ENCODE measurements at regions not wholly inside any gene's neighbourhood (a gene's known extent, or its start where the extent isn't known, plus 50 kb on each side); places are given as distances from the start of the nearest gene placed in this dataset.

DNA sequence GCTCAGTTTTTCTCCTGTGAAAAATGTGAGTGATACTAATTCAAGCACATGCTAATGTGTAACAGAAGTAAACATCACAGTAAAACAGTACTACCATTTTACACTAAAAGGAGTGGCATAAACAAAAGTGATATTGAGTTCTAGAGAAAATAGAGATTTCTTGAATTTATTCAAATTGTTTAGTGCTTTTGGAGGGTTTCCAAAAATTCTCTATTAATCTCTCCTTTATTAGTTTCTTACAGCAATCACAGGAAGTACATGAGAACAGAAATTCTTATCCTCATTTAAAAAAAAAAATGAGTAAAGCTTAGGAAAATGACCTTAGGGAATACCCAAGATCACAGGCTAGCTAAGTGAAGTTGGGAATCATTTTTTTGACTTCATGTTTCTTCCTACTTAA lies 459.7 kb upstream of the GALNTL6 start:
- TF ChIP-seq, protein P1, sequence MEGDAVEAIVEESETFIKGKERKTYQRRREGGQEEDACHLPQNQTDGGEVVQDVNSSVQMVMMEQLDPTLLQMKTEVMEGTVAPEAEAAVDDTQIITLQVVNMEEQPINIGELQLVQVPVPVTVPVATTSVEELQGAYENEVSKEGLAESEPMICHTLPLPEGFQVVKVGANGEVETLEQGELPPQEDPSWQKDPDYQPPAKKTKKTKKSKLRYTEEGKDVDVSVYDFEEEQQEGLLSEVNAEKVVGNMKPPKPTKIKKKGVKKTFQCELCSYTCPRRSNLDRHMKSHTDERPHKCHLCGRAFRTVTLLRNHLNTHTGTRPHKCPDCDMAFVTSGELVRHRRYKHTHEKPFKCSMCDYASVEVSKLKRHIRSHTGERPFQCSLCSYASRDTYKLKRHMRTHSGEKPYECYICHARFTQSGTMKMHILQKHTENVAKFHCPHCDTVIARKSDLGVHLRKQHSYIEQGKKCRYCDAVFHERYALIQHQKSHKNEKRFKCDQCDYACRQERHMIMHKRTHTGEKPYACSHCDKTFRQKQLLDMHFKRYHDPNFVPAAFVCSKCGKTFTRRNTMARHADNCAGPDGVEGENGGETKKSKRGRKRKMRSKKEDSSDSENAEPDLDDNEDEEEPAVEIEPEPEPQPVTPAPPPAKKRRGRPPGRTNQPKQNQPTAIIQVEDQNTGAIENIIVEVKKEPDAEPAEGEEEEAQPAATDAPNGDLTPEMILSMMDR (IDR thresholded peaks at IDR 0.05 in 2 of 3, conservative IDR thresholded peaks at IDR 0.05 in 1 of 3; ENCODE audit: insufficient read depth in 2 of 3, low read depth in 1 of 3, low read length in 3 of 3), result no peak
- TF ChIP-seq NFE2L1 (tag; IDR thresholded peaks at IDR 0.05; ENCODE audit: borderline replicate concordance, low read depth) (no peak), ZNF121 (CRISPR knock-in tag; conservative IDR thresholded peaks at IDR 0.05) (no peak), ATF7 (IDR thresholded peaks at IDR 0.05) (no peak), STAT5B (CRISPR knock-in tag; IDR thresholded peaks at IDR 0.05) (no peak), JUND (IDR thresholded peaks at IDR 0.05; ENCODE audit: borderline replicate concordance, low read depth, low read length) (no peak), JUND (tag; IDR thresholded peaks at IDR 0.05; ENCODE audit: borderline replicate concordance, low read depth, low read length) (no peak)

Measured in K562 (cell line).